GM23338 (cell line): ENCODE measurements at regions not wholly inside any gene's neighbourhood (a gene's known extent, or its start where the extent isn't known, plus 50 kb on each side); places are given as distances from the start of the nearest gene placed in this dataset.

Experiments used
- ATAC-seq: fragments of 200-7000 bp; cut with Tn5 transposase; 3 replicates; pipeline ENCODE4 v1.9.1; 2020
- DNase-seq: peaks from one replicate; pipeline ENCODE4 v3.0.0-alpha.2; 2015; ENCODE audit warnings: low spot score
- H2AFZ ChIP-seq: fragments of 200-600 bp; sonication (generic); 2 replicates; pipeline ENCODE4 v1.8.0; 2016; ENCODE audit warnings: antibody characterized with exemption, mild to moderate bottlenecking, moderate library complexity
- H3F3A ChIP-seq: fragments of 200-600 bp; sonication (generic); replicated peaks from 2 replicates; pipeline ENCODE4 v1.8.0; 2017; ENCODE audit warnings: antibody characterized with exemption, mixed run types, low read depth
- H3K27ac ChIP-seq: fragments of 200-600 bp; sonication (generic); 2 replicates; pipeline ENCODE4 v1.6.1; 2016; ENCODE audit warnings: low read depth
- H3K27me3 ChIP-seq: fragments of 200-600 bp; sonication (generic); 2 replicates; pipeline ENCODE4 v1.8.0; 2016; ENCODE audit warnings: mild to moderate bottlenecking, mixed run types, moderate library complexity; ENCODE audit not compliant: insufficient read depth
- H3K36me3 ChIP-seq: fragments of 200-600 bp; sonication (generic); 2 replicates; pipeline ENCODE4 v1.8.0; 2016; ENCODE audit warnings: mild to moderate bottlenecking; ENCODE audit not compliant: insufficient read depth
- H3K4me1 ChIP-seq: fragments of 200-600 bp; sonication (generic); 2 replicates; pipeline ENCODE4 v1.8.0; 2016; ENCODE audit warnings: mild to moderate bottlenecking, moderate library complexity; ENCODE audit not compliant: insufficient read depth
- H3K4me2 ChIP-seq: fragments of 200-600 bp; sonication (generic); 2 replicates; pipeline ENCODE4 v1.7.1; 2017; ENCODE audit warnings: mixed run types
- H3K4me3 ChIP-seq: fragments of 200-600 bp; sonication (generic); 2 replicates; pipeline ENCODE4 v1.6.1; 2016; ENCODE audit warnings: mixed run types
- H3K79me2 ChIP-seq: fragments of 200-600 bp; sonication (generic); replicated peaks from 2 replicates; pipeline ENCODE4 v1.8.0; 2017; ENCODE audit warnings: mild to moderate bottlenecking; ENCODE audit not compliant: insufficient read depth
- H3K9me2 ChIP-seq: fragments of 200-600 bp; sonication (generic); 2 replicates; pipeline ENCODE4 v1.8.0; 2017; ENCODE audit not compliant: insufficient read depth
- H4K20me1 ChIP-seq: fragments of 200-600 bp; sonication (generic); replicated peaks from 2 replicates; pipeline ENCODE4 v1.8.0; 2017; ENCODE audit warnings: mild to moderate bottlenecking; ENCODE audit not compliant: insufficient read depth
- H3K27ac Mint-ChIP-seq: 2 replicates; pipeline ENCODE4 v1.8.0; 2020; ENCODE audit warnings: inconsistent platforms, mild to moderate bottlenecking, moderate library complexity, mixed read lengths
- H3K27me3 Mint-ChIP-seq: 3 replicates; pipeline ENCODE4 v1.8.0; 2022; ENCODE audit warnings: low read depth, mild to moderate bottlenecking, moderate library complexity, mixed read lengths, inconsistent platforms; ENCODE audit not compliant: insufficient read depth, poor library complexity
- H3K36me3 Mint-ChIP-seq: 3 replicates; pipeline ENCODE4 v1.8.0; 2021; ENCODE audit warnings: low read depth, mild to moderate bottlenecking, inconsistent platforms, moderate library complexity, mixed read lengths
- H3K4me1 Mint-ChIP-seq: 3 replicates; pipeline ENCODE4 v1.8.0; 2020; ENCODE audit warnings: mild to moderate bottlenecking, inconsistent platforms, mixed read lengths
- H3K4me3 Mint-ChIP-seq: 3 replicates; pipeline ENCODE4 v1.8.0; 2021; ENCODE audit warnings: moderate library complexity, mild to moderate bottlenecking, inconsistent platforms, mixed read lengths
- H3K9me3 Mint-ChIP-seq: 3 replicates; pipeline ENCODE4 v1.8.0; 2020; ENCODE audit warnings: moderate library complexity, mild to moderate bottlenecking, inconsistent platforms, mixed read lengths
- CREB1 ChIP-seq: fragments of 250-450 bp; sonication (Bioruptor Pico); IDR thresholded peaks from 2 replicates; pipeline ENCODE4 v1.5.0; 2020; ENCODE audit warnings: low read depth, mild to moderate bottlenecking, moderate library complexity
- CTCF ChIP-seq, 2 experiments: fragments of 200-600 bp in 1 of 2; sonication (generic) in 1 of 2; conservative IDR thresholded peaks; 2 replicates each; pipeline versions ENCODE4 v1.5.1 to v1.6.1; 2016 to 2017; ENCODE audit warnings: antibody characterized with exemption in 2 of 2, low read depth in 2 of 2, mild to moderate bottlenecking in 2 of 2, moderate library complexity in 1 of 2
- ETS1 ChIP-seq: IDR thresholded peaks from 2 replicates; pipeline ENCODE4 v1.6.1; 2016; ENCODE audit warnings: antibody characterized with exemption
- EZH2 ChIP-seq: fragments of 200-600 bp; sonication (generic); IDR thresholded peaks from one replicate; pipeline ENCODE4 v1.8.0; 2017; ENCODE audit warnings: antibody characterized with exemption, mild to moderate bottlenecking, low read depth; ENCODE audit not compliant: unreplicated experiment
- REST ChIP-seq: IDR thresholded peaks from one replicate; pipeline ENCODE4 v1.6.1; 2018; ENCODE audit warnings: antibody characterized with exemption; ENCODE audit not compliant: unreplicated experiment

GRCh38 chr1:57839067-57839466 lies 415.2 kb upstream of the DAB1 start (continued):
- TF ChIP-seq REST = no peak
- no peak for TF ChIP-seq CTCF (conservative IDR thresholded peaks at IDR 0.05; ENCODE audit: low read depth in 2 of 2)
- TF ChIP-seq EZH2 = no peak

- Histone ChIP-seq H3K79me2 (no peaks in the 10 kb centered on the region), H4K20me1 (no peaks in the 10 kb centered on the region), H2AFZ (no peak overlapping the region), H3K4me3 (no peak overlapping the region), H3F3A (no peaks in the 10 kb centered on the region), H3K9me2 (peaks cover 4% of the 10 kb centered on the region; the same call in 1 of the 2 replicates), H3K27ac (no peak overlapping the region), H3K4me1 (peaks cover 22% of the 10 kb centered on the region), H3K36me3 (0 out of 2 replicates have a peak, but pooled peaks cover 4% of the 10 kb centered on the region), H3K27me3 (no peaks in the 10 kb centered on the region), H3K4me2 (no peak overlapping the region)
- peak; percentile 59 for DNase-seq
- Mint-ChIP-seq H3K36me3 (peaks cover 11% of the 10 kb centered on the region), H3K9me3 (peaks cover 9% of the 10 kb centered on the region), H3K4me1 (peaks cover 17% of the 10 kb centered on the region), H3K27me3 (no peaks in the 10 kb centered on the region), H3K4me3 (no peak overlapping the region), H3K27ac (no peak overlapping the region)
- peak; percentile 33 to 70 for TF ChIP-seq CTCF (conservative IDR thresholded peaks at IDR 0.05; ENCODE audit: low read depth in 2 of 2)
- no peak for TF ChIP-seq CREB1
- peak; percentile 86 for ATAC-seq
Observed at GRCh38 chr1:57835620-57836019, 411.8 kb upstream of the DAB1 start.

- Mint-ChIP-seq H3K4me1 (peaks cover 17% of the 10 kb centered on the region), H3K27me3 (no peaks in the 10 kb centered on the region), H3K27ac (no peak overlapping the region), H3K9me3 (no peaks in the 10 kb centered on the region; the same call in 2 of the 3 replicates), H3K4me3 (no peak overlapping the region), H3K36me3 (0 out of 3 replicates have a peak, but pooled peaks cover 3% of the 10 kb centered on the region)
- Histone ChIP-seq H3K4me2 (no peak overlapping the region), H3K27ac (no peak overlapping the region), H2AFZ (no peak overlapping the region), H3K27me3 (no peaks in the 10 kb centered on the region), H3K36me3 (no peaks in the 10 kb centered on the region), H3K9me2 (peaks cover 4% of the 10 kb centered on the region; the same call in 1 of the 2 replicates), H3K4me1 (peaks cover 22% of the 10 kb centered on the region), H3F3A (no peaks in the 10 kb centered on the region), H4K20me1 (no peaks in the 10 kb centered on the region), H3K4me3 (no peak overlapping the region), H3K79me2 (no peaks in the 10 kb centered on the region)
- ATAC-seq = no peak
- no peak for DNase-seq
- TF ChIP-seq ETS1 = no peak
Observed at GRCh38 chr1:57833296-57833695, 409.4 kb upstream of the DAB1 start.
